HFF-Myc (cell line): ENCODE measurements at regions not wholly inside any gene's neighbourhood (a gene's known extent, or its start where the extent isn't known, plus 50 kb on each side); places are given as distances from the start of the nearest gene placed in this dataset.

ENCODE experiments used
- DNase-seq: peaks from one replicate; pipeline ENCODE4 v3.0.0-alpha.2; 2011; ENCODE audit warnings: low read depth; ENCODE audit errors: extremely low read depth
- H3K4me3 ChIP-seq: replicated peaks from 2 replicates; pipeline ENCODE4 v1.5.1; 2011; ENCODE audit warnings: low read depth, mild to moderate bottlenecking, control low read depth, low read length
- TF ChIP-seq, protein P1 (sequence below): IDR thresholded peaks from 2 replicates; pipeline ENCODE4 v1.5.1; 2012; ENCODE audit warnings: mild to moderate bottlenecking, low read depth, low read length, control low read depth; ENCODE audit errors: missing control alignments

DNA sequence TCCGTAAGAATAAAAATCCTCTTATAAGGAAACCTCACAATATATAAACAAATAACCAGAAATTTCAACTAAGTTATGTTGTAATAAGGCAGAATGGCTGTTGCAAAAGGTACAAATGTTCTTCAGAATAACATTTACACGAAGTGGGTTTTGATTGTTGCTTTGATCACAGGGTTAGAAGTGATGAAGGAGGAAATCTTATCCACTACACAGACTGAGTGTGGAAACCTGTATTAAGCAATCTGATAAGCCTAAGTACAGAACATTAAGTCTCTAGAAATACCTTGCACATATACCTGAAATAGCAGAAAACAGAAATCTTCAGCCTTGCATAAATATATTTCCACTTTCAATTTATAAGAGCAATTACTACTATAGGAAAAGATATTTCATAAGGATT lies 251.9 kb downstream of the ETV1 start:
- no peak overlapping the region for H3K4me3 ChIP-seq
- DNase-seq: no peak
- TF ChIP-seq, protein P1, sequence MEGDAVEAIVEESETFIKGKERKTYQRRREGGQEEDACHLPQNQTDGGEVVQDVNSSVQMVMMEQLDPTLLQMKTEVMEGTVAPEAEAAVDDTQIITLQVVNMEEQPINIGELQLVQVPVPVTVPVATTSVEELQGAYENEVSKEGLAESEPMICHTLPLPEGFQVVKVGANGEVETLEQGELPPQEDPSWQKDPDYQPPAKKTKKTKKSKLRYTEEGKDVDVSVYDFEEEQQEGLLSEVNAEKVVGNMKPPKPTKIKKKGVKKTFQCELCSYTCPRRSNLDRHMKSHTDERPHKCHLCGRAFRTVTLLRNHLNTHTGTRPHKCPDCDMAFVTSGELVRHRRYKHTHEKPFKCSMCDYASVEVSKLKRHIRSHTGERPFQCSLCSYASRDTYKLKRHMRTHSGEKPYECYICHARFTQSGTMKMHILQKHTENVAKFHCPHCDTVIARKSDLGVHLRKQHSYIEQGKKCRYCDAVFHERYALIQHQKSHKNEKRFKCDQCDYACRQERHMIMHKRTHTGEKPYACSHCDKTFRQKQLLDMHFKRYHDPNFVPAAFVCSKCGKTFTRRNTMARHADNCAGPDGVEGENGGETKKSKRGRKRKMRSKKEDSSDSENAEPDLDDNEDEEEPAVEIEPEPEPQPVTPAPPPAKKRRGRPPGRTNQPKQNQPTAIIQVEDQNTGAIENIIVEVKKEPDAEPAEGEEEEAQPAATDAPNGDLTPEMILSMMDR: no peak

DNA sequence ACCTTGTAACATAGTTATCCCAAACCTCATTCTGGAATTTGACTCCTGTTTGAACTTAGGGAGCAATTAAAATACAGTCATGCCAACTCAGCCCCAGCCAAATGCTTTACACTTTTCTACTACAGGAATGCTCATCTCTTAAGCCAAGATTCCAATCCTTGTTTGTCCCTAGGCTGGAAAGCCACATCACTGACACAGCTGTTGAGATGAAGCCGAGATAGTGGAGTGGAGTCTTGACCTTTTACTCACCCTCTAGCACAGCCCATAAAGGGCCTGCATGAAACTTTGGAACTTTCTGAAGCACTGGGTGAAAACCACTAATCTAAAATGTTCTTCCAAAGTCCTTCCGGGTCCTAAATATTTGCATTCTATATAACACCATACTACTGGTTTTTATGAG lies 247.3 kb downstream of the ETV1 start:
- no peak for DNase-seq
- TF ChIP-seq, protein P1: no peak
- H3K4me3 ChIP-seq: no peak overlapping the region

DNA sequence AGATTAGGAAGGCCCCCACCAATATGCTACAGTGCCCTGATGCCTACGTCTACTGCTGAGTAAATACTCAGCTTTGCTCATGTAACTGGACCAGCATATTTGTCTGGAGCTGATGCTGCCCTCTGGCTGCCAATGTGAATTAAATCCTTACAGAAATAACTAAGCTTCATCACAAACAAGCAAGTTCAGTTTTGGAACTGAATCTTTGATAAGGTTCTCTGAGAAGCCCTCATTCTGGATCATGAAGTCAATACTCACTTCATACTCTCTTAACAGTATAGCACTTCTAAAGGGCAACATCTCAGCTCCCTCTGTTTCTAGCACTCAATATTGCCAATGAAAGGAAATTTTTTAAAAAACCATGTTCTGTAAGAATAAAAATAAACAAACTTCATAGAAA lies 246.7 kb downstream of the ETV1 start:
- DNase-seq: no peak
- TF ChIP-seq, protein P1: peak; percentile 49
- H3K4me3 ChIP-seq: no peak overlapping the region

DNA sequence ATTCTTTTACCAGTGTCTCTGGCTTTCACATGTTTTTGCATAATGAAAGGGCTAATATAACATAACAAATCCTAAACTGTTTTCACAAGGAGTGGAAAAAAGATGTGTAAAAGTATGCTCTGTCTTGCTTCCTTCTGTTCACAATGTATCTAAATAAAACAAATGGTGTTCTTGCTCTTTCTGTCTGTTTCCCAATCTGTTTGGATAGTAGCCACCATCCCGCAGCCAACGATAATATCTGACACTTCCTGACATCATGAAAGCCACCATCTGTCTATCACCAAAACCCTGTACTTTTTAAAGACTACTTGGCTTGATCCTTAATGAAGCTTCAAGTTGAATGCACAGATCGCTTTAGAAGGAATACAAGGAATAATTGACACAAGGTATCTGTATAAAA lies 246.2 kb downstream of the ETV1 start:
- H3K4me3 ChIP-seq: no peak overlapping the region
- DNase-seq: no peak
- TF ChIP-seq, protein P1: no peak

DNA sequence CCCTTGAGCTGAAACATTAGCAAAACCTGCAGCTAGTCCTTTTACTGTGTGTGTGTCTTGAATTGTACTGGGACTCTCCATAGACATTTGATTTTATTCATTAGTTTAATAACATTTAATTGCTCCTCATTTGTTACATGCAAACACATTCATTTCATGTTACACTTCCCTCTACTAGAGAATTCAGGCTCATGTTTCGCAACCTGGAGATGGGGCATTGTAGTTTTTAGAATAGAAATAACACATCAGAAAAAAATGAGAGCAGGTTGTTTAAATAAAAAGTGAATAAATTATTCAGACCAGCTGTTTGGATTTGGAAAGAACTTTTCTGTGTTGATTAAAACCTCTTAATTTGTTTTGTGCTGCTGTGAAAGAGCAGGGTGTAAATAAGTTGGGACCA lies 243.9 kb downstream of the ETV1 start:
- no peak for DNase-seq
- TF ChIP-seq, protein P1: no peak

DNA sequence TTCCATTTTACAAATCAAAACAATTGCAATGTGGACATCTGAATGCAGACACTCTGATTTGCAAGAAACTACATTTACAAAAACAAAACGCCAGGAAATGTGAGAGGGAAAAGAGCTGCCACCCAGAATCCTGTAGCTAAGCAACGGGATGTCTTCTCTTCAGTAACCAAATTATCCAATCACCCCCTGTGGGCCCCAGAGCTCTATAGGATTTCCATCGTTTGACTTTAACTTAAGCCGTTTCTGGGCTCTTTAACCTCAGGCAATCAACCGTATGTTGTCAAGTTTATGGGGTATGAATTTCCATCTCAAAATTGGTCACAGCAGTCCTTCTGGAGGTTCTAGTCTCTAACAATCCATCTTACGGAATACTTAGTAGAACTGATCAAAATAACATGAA lies 240.5 kb downstream of the ETV1 start:
- TF ChIP-seq, protein P1: no peak
- no peak overlapping the region for H3K4me3 ChIP-seq
- DNase-seq: no peak

More for the DNA sequence above, 243.9 kb downstream of the ETV1 start:
- no peak overlapping the region for H3K4me3 ChIP-seq

DNA sequence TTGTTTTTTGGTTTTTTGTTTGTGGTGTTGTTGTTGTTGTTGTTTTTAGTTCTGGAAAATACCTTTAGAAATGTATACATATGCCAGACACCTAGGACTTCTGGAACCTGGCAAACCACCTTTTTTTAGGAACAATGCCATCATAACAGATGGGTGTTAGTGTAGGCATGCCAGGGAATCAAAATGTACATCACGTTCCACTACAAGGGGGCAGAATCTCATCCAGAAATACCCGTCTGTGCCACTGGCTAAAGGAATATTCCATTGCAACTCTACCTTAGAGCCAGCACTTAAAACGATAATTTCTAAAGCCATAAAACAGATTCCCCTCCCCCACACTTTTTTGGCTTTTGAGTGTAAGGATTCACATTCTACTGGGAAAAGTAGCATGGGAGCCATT lies 239.8 kb downstream of the ETV1 start:
- H3K4me3 ChIP-seq: no peak overlapping the region
- no peak for DNase-seq
- TF ChIP-seq, protein P1: no peak
